ENCODE measurements at regions not wholly inside any gene's neighbourhood (a gene's known extent, or its start where the extent isn't known, plus 50 kb on each side); places are given as distances from the start of the nearest gene placed in this dataset.

- POLR2A ChIA-PET (ENCODE audit: low non-redundant PET), result no interaction called here
- no peak for DNase-seq (ENCODE audit: low spot score)
- no peak overlapping the region for H3K27ac ChIP-seq
- TF ChIP-seq CTCF (conservative IDR thresholded peaks at IDR 0.05; ENCODE audit: low read depth), result no peak
- CTCF ChIA-PET, result interaction anchor here (0.6 to 0.7 kb wide), 3 partner anchors 64 to 699 kb away, joined by 3 to 6 read pairs (median 4); no protein-coding TSS in a partner anchor
Observed at GRCh38 chr10:117924820-117925219, 121.9 kb downstream of the RAB11FIP2 start.

GRCh38 chr10:117925369-117925768 lies 121.4 kb downstream of the RAB11FIP2 start:
- POLR2A ChIA-PET (ENCODE audit: low non-redundant PET), result no interaction called here

GRCh38 chr10:117926491-117926890 lies 120.2 kb downstream of the RAB11FIP2 start:
- H3K27ac ChIP-seq, result no peak overlapping the region
- CTCF ChIA-PET, result interaction anchor here (0.7 kb wide), 1 partner anchor 30 kb away, joined by 4 read pairs; no protein-coding TSS in a partner anchor
- POLR2A ChIA-PET (ENCODE audit: low non-redundant PET), result interaction anchor here (0.7 kb wide), 1 partner anchor 1434 kb away, joined by 5 read pairs; no protein-coding TSS in a partner anchor
- DNase-seq (ENCODE audit: low spot score), result no peak
- no peak for TF ChIP-seq CTCF (conservative IDR thresholded peaks at IDR 0.05; ENCODE audit: low read depth)

More at GRCh38 chr10:117925369-117925768, 121.4 kb downstream of the RAB11FIP2 start:
- CTCF ChIA-PET, result interaction anchor here (0.6 to 0.7 kb wide), 3 partner anchors 16 to 700 kb away, joined by 4 to 6 read pairs (median 4); no protein-coding TSS in a partner anchor
- no peak for DNase-seq (ENCODE audit: low spot score)
- H3K27ac ChIP-seq, result no peak overlapping the region
- no peak for TF ChIP-seq CTCF (conservative IDR thresholded peaks at IDR 0.05; ENCODE audit: low read depth)

GRCh38 chr10:117927332-117927731 lies 119.4 kb downstream of the RAB11FIP2 start:
- DNase-seq (ENCODE audit: low spot score), result no peak
- H3K27ac ChIP-seq, result no peak overlapping the region
- ChIA-PET CTCF (no interaction called here), POLR2A (ENCODE audit: low non-redundant PET) (no interaction called here)
- no peak for TF ChIP-seq CTCF (conservative IDR thresholded peaks at IDR 0.05; ENCODE audit: low read depth)

GRCh38 chr10:117927871-117928270 lies 118.9 kb downstream of the RAB11FIP2 start:
- DNase-seq (ENCODE audit: low spot score), result no peak
- TF ChIP-seq CTCF (conservative IDR thresholded peaks at IDR 0.05; ENCODE audit: low read depth), result no peak
- ChIA-PET CTCF (no interaction called here), POLR2A (ENCODE audit: low non-redundant PET) (no interaction called here)
- H3K27ac ChIP-seq, result no peak overlapping the region

DNA sequence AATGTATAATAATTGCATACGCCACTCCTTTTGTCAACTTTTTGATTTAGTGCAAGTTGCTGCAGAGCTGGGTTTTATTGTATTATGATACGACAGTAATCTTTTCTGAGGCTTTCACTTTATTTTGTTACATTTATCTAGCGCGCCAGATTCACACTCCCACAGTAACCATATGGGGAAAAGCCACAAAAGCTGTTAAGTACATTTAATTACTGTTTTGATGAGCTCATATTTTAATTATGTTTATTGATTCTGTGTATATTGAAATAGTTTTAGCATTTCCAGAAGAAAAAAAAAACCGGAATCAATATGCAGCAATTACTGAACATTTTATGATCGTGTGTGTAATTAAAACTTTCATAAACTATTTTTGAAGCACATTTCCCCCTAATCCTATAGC lies 118.5 kb downstream of the RAB11FIP2 start:
- CTCF ChIA-PET, result no interaction called here
- TF ChIP-seq CTCF (conservative IDR thresholded peaks at IDR 0.05; ENCODE audit: low read depth), result no peak
- no peak for DNase-seq (ENCODE audit: low spot score)
- H3K27ac ChIP-seq, result no peak overlapping the region
- POLR2A ChIA-PET (ENCODE audit: low non-redundant PET), result no interaction called here

Data from RWPE1 (cell line).